OCI-LY3 (cell line): ENCODE measurements at regions not wholly inside any gene's neighbourhood (a gene's known extent, or its start where the extent isn't known, plus 50 kb on each side); places are given as distances from the start of the nearest gene placed in this dataset.
"Not testable (repeated sequence)": the region's sequence is repeated elsewhere in the genome, so short reads cannot be mapped to it uniquely, and the experiment has no call there.

Experiments
- H2AFZ ChIP-seq: fragments of 200-600, 300-600 bp; shearing (Covaris generic); 2 replicates; pipeline ENCODE4 v1.6.0; 2014; ENCODE audit warnings: antibody characterized with exemption, low read depth, low read length
- H3K27ac ChIP-seq: fragments of 200-600, 300-600 bp; sonication (generic); 2 replicates; pipeline ENCODE4 v1.5.1; 2014; ENCODE audit warnings: mild to moderate bottlenecking, low read length, moderate library complexity, mixed read lengths
- H3K27me3 ChIP-seq: fragments of 200-600, 300-600 bp; sonication (generic); 2 replicates; pipeline ENCODE4 v1.6.1; 2014; ENCODE audit warnings: low read depth, low read length, mixed read lengths
- H3K36me3 ChIP-seq: fragments of 200-600, 300-600 bp; sonication (generic); replicated peaks from 2 replicates; pipeline ENCODE3; 2014; ENCODE audit warnings: low read depth, low read length, mixed read lengths
- H3K4me1 ChIP-seq: fragments of 300-600, 200-600 bp; sonication (generic); 2 replicates; pipeline ENCODE4 v1.6.1; 2014; ENCODE audit warnings: low read length, mixed read lengths
- H3K4me2 ChIP-seq: fragments of 200-600, 300-600 bp; sonication (generic); 2 replicates; pipeline ENCODE4 v1.6.1; 2014; ENCODE audit warnings: low read length, mixed read lengths
- H3K4me3 ChIP-seq: fragments of 300-600, 200-600 bp; sonication (generic); 2 replicates; pipeline ENCODE4 v1.5.1; 2014; ENCODE audit warnings: antibody characterized with exemption, mild to moderate bottlenecking, low read length, moderate library complexity
- H3K79me2 ChIP-seq: fragments of 300-600, 200-600 bp; shearing (Covaris generic); 2 replicates; pipeline ENCODE4 v1.6.1; 2014; ENCODE audit warnings: mild to moderate bottlenecking, low read length, mixed read lengths
- H3K9ac ChIP-seq: fragments of 300-600, 200-600 bp; shearing (Covaris generic); 2 replicates; pipeline ENCODE4 v1.6.0; 2014; ENCODE audit warnings: mild to moderate bottlenecking, low read length, moderate library complexity
- H3K9me3 ChIP-seq: fragments of 200-600, 300-600 bp; shearing (Covaris generic); 2 replicates; pipeline ENCODE4 v1.6.1; 2014; ENCODE audit warnings: low read length, mixed read lengths; ENCODE audit not compliant: insufficient read depth
- H4K20me1 ChIP-seq: fragments of 200-600, 300-600 bp; sonication (generic); 2 replicates; pipeline ENCODE4 v1.6.1; 2016; ENCODE audit warnings: low read length, mixed read lengths; ENCODE audit not compliant: insufficient read depth
- EZH2phosphoT487 ChIP-seq: fragments of 200-600 bp; shearing (Covaris generic); IDR thresholded peaks from 2 replicates; pipeline ENCODE4 v1.6.1; 2018; ENCODE audit warnings: antibody characterized with exemption, mixed run types, low read depth
- TF ChIP-seq, protein P1 (sequence below): fragments of 200-600, 300-600 bp; sonication (generic); IDR thresholded peaks from 2 replicates; pipeline ENCODE4 v1.5.1; 2014; ENCODE audit warnings: antibody characterized with exemption, low read length, low read depth

DNA sequence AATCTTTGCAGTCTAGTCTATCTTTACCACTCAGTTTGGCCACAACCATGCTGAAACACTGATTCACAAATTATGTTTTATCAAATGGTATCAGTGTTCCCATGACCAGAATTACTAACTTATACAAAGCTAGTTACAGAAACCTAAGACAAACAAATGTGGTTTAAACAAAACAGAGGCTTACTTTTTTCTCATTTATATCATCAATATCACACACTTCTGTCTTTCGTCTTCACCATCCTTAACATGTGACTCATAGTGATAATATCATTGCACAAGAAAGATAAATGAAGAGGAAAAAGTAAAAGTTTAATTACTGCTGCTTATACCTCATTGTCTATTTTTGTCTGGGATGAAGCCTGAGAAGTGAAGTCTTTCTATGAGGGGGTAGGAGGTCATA lies 406.6 kb downstream of the PCDH10 start:
- H3K27me3 ChIP-seq: no peaks in the 10 kb centered on the region
- no peak overlapping the region for H3K4me2 ChIP-seq
- no peak overlapping the region for H3K27ac ChIP-seq
- no peaks in the 10 kb centered on the region for H3K36me3 ChIP-seq
- no peak overlapping the region for H3K9ac ChIP-seq
- no peaks in the 10 kb centered on the region for H3K79me2 ChIP-seq
- no peaks in the 10 kb centered on the region for H3K9me3 ChIP-seq
- no peak for TF ChIP-seq EZH2phosphoT487
- TF ChIP-seq, protein P1, sequence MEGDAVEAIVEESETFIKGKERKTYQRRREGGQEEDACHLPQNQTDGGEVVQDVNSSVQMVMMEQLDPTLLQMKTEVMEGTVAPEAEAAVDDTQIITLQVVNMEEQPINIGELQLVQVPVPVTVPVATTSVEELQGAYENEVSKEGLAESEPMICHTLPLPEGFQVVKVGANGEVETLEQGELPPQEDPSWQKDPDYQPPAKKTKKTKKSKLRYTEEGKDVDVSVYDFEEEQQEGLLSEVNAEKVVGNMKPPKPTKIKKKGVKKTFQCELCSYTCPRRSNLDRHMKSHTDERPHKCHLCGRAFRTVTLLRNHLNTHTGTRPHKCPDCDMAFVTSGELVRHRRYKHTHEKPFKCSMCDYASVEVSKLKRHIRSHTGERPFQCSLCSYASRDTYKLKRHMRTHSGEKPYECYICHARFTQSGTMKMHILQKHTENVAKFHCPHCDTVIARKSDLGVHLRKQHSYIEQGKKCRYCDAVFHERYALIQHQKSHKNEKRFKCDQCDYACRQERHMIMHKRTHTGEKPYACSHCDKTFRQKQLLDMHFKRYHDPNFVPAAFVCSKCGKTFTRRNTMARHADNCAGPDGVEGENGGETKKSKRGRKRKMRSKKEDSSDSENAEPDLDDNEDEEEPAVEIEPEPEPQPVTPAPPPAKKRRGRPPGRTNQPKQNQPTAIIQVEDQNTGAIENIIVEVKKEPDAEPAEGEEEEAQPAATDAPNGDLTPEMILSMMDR: no peak
- no peaks in the 10 kb centered on the region for H4K20me1 ChIP-seq
- H3K4me1 ChIP-seq: no peaks in the 10 kb centered on the region
- H3K4me3 ChIP-seq: no peak overlapping the region
- H2AFZ ChIP-seq: no peak overlapping the region; the same call in 1 of the 2 replicates

DNA sequence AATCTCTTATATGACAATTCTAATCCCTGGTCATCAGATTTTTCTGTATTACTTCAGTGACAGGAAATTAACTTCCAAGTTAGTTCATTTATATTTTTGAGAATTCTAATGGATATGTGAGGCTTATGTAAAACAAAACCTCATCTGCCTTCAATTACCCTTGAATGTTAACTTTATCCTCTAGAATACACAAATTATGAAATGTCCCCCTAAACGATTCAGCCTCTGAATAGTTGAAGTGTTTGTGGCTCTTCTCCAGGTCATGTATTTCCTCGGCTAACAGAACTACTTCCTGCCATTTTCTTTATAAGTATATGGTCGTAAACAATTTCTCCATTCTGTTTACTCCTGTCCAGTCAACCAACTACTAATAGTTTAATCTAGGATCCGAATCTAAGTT lies 401.3 kb downstream of the PCDH10 start:
- Histone ChIP-seq H3K4me1 (no peaks in the 10 kb centered on the region), H3K36me3 (no peaks in the 10 kb centered on the region), H4K20me1 (no peaks in the 10 kb centered on the region), H3K27me3 (no peaks in the 10 kb centered on the region), H3K4me3 (no peak overlapping the region), H3K27ac (no peak overlapping the region), H2AFZ (no peak overlapping the region), H3K9ac (no peak overlapping the region), H3K9me3 (no peaks in the 10 kb centered on the region), H3K79me2 (no peaks in the 10 kb centered on the region), H3K4me2 (no peak overlapping the region)
- no peak for TF ChIP-seq EZH2phosphoT487
- TF ChIP-seq, protein P1: no peak

DNA sequence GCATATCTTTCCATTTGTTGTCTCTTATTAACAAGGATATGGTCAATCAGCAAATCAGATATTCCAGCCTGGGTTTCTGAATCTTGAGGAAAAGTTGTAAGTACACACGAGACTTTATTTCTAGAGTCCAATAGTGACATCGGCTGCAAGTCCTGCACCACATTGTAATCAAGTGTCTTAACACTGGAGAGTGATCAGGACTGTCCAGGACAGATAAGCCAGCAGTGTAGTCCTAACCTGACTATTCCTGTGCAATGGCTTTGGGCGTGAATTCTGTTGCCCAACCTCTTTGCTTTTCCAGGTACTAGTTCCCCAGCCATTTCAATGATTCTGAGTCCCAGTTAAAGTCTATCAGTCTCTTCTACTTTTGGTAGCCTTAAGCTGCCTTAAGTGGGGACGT lies 395.0 kb downstream of the PCDH10 start:
- no peaks in the 10 kb centered on the region for H3K79me2 ChIP-seq
- H3K4me2 ChIP-seq: no peak overlapping the region
- H3K4me1 ChIP-seq: no peaks in the 10 kb centered on the region
- TF ChIP-seq EZH2phosphoT487: no peak
- TF ChIP-seq, protein P1: no peak
- H3K36me3 ChIP-seq: no peaks in the 10 kb centered on the region
- no peaks in the 10 kb centered on the region for H3K9me3 ChIP-seq
- no peak overlapping the region for H3K27ac ChIP-seq
- H3K4me3 ChIP-seq: no peak overlapping the region
- no peak overlapping the region for H3K9ac ChIP-seq
- no peak overlapping the region for H2AFZ ChIP-seq
- no peaks in the 10 kb centered on the region for H4K20me1 ChIP-seq
- H3K27me3 ChIP-seq: no peaks in the 10 kb centered on the region

DNA sequence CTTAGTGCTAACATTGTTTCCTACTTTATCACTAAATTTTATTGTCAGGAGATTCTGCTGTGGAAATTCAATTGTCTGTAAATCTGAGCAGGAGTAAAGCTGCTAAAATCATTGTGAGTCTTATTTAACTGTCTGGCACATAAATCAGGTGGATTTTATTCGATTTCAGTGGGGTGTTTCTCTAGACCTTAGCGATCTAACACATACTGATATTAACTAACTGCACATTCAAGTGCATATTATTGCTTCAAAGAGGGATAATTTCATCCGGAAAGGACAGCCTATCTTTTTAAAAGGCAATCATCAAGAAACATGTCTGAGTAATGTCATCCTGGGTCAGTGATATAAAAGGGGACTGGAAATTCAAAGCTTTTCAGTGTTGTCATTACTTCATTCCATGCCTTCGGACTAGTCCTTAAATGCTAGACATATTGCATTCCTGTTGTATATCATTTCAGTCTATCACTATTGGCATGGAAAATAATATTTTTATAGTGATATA lies 388.7 kb downstream of the PCDH10 start:
- H3K9me3 ChIP-seq: no peaks in the 10 kb centered on the region
- H3K27me3 ChIP-seq: no peaks in the 10 kb centered on the region
- no peak overlapping the region for H2AFZ ChIP-seq
- no peak overlapping the region for H3K4me2 ChIP-seq
- H3K9ac ChIP-seq: no peak overlapping the region
- H3K4me1 ChIP-seq: no peaks in the 10 kb centered on the region
- no peaks in the 10 kb centered on the region for H4K20me1 ChIP-seq
- H3K27ac ChIP-seq: no peak overlapping the region
- H3K4me3 ChIP-seq: no peak overlapping the region
- H3K36me3 ChIP-seq: no peaks in the 10 kb centered on the region
- TF ChIP-seq, protein P1: no peak
- TF ChIP-seq EZH2phosphoT487: no peak
- H3K79me2 ChIP-seq: no peaks in the 10 kb centered on the region

DNA sequence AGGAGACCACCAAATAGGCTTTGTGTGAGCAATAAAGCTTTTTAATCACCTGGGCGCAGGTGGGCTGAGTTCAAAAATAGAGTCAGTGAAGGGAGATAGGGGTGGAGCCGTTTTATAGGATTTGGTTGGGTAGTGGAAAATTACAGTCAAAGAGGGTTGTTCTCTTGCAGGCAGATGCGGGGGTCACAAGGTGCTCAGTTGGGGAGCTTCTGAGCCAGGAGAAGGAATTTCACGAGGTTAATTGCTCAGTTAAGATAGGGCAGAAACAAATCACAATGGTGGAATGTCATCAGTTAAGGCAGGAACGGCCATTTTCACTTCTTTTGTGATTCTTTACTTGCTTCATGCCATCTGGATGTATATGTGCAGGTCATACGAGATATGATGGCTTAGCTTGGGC lies 385.1 kb downstream of the PCDH10 start:
- H3K4me2 ChIP-seq, H3K27ac ChIP-seq, H2AFZ ChIP-seq: not testable (repeated sequence)

More for the DNA sequence above, 385.1 kb downstream of the PCDH10 start:
- not testable (repeated sequence) for H3K9me3 ChIP-seq, H3K4me1 ChIP-seq, H3K36me3 ChIP-seq, H3K4me3 ChIP-seq, H3K79me2 ChIP-seq, H3K27me3 ChIP-seq, H4K20me1 ChIP-seq, H3K9ac ChIP-seq
